IPS DF 6.9 (cell line): ENCODE measurements at regions not wholly inside any gene's neighbourhood (a gene's known extent, or its start where the extent isn't known, plus 50 kb on each side); places are given as distances from the start of the nearest gene placed in this dataset.

ENCODE experiments used
- DNase-seq: peaks from one replicate; pipeline ENCODE4 v3.0.0-alpha.2; 2013; ENCODE audit warnings: low read depth, low spot score
- H3K27ac ChIP-seq: one replicate; pipeline ENCODE4 v1.5.1; 2013; ENCODE audit warnings: low read length, control low read depth
- H3K27me3 ChIP-seq: 2 replicates; pipeline ENCODE4 v1.6.1; 2013; ENCODE audit warnings: mild to moderate bottlenecking, low read length; ENCODE audit not compliant: control insufficient read depth, insufficient read depth
- H3K36me3 ChIP-seq: 2 replicates; pipeline ENCODE4 v1.6.1; 2013; ENCODE audit warnings: low read length; ENCODE audit not compliant: control insufficient read depth, insufficient read depth
- H3K4me1 ChIP-seq: 2 replicates; pipeline ENCODE4 v1.6.1; 2013; ENCODE audit warnings: low read length; ENCODE audit not compliant: control insufficient read depth, insufficient read depth
- H3K4me3 ChIP-seq: 2 replicates; pipeline ENCODE4 v1.5.1; 2013; ENCODE audit warnings: mild to moderate bottlenecking, low read length
- H3K9me3 ChIP-seq: 2 replicates; pipeline ENCODE4 v1.6.1; 2013; ENCODE audit warnings: low read length, inconsistent platforms; ENCODE audit not compliant: control insufficient read depth, insufficient read depth
- WGBS: extraction: QIAGEN DNeasy Blood & Tissue Kit; methylation state at CpG from one replicate; pipeline ENCODE4 v1.1.7; 2013; ENCODE audit warnings: mixed read lengths, missing lambda C conversion rate; ENCODE audit not compliant: insufficient read length, insufficient coverage; 5-methylcytosine and 5-hydroxymethylcytosine counted together

DNA sequence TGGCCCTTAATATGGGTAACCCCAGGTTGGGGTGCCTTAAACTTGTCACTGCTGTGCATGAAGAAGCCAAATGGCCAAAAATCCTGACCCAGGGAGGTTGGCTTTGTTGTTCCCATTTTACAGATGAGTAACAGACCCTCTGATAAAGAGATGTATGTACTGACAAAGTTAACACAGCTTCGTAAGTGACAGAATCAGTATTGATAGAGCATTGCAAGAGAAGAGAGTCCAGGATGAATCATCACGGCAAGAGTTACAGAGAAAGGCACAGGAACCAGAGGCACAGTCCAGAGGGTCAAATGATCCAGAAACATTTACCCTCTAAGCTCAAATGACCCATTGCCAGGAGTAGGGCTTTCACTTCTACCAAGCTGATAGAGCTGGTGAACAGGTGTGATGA, 103.8 kb upstream of the SMC2 start:
- WGBS = no CpG with 5 or more reads among the region's 2 CpGs
- Histone ChIP-seq H3K4me1 (no peaks in the 10 kb centered on the region), H3K27ac (no peak overlapping the region), H3K4me3 (no peak overlapping the region), H3K27me3 (no peaks in the 10 kb centered on the region), H3K36me3 (no peaks in the 10 kb centered on the region), H3K9me3 (no peaks in the 10 kb centered on the region; the same call in none of the 2 replicates)
- no peak for DNase-seq

DNA sequence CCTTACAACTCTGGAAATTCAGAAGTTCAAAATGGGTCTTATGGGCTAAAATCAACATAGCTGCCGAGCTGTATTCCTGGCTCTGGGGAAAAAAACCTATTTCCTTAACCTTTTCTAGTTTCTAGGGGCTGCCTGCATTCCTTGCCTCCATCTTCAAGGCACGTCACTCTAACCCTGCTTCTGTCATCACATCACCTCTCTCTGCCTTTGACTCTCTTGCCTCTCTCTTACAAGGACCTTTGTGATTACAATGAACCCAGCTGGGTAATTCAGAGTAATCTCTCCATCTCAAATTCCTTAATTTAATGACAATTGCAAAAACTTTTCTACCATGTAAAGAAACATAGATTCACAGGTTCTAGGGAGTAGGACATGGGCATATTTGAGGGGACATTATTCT, 103.1 kb upstream of the SMC2 start:
- Histone ChIP-seq H3K36me3 (no peaks in the 10 kb centered on the region), H3K4me3 (no peak overlapping the region), H3K27ac (no peak overlapping the region), H3K9me3 (no peaks in the 10 kb centered on the region; the same call in none of the 2 replicates), H3K27me3 (no peaks in the 10 kb centered on the region), H3K4me1 (no peaks in the 10 kb centered on the region)
- no peak for DNase-seq
- no CpG with 5 or more reads among the region's 2 CpGs for WGBS

DNA sequence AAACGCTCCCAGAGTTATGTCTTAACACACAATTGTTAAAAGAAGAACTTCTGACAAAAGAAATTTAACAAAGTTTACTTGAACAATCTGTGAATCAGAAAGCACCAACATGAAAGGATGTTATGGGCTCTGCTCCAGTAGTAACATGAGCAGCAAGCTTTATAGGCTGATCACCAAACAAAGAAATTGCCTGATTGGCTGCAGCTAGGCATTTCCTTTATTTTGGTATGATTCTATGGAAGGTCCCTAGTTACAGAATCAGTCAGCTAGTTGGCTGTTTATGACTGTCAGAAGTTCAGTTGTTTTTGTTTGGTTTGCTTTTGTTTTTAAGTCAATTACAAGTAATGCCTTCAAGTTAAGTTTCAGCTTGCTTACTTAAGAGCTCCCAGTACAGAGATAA, 102.4 kb upstream of the SMC2 start:
- Histone ChIP-seq H3K27ac (no peak overlapping the region), H3K9me3 (no peaks in the 10 kb centered on the region; the same call in none of the 2 replicates), H3K4me3 (no peak overlapping the region), H3K27me3 (no peaks in the 10 kb centered on the region), H3K4me1 (no peaks in the 10 kb centered on the region), H3K36me3 (no peaks in the 10 kb centered on the region)
- no peak for DNase-seq
- no CpG with 5 or more reads among the region's 1 CpG for WGBS

DNA sequence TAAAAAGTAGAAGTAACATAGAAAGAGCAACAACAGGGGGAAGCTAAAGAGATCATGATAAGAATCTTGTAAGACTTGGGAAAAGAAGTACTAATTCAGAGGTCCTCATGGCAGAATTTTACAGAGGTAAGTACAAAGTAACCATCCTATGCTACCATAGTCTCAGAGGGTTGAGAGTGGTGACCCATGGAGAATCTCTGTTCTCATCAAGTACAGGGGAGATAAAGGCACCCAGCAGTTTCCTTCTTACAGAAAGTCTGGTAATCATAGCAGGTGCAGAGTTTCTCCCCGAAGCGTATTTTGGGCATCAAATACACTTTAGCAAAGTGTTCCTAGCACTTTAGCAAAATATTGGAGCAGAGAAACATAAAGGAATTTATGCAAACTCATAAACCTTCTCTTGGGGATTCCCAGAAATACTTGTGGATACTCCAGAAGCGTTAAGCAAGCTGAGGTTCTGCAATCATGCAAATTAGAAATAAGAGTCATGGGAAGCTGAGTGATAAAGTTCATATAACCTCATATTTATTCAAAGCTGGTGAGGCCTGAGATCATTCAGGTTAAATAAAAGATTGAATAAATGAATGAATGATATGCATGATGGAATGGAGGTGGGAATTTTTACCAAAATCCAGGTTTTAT, 101.0 kb upstream of the SMC2 start:
- H3K4me3 ChIP-seq = no peak overlapping the region
- H3K36me3 ChIP-seq = no peaks in the 10 kb centered on the region
- WGBS = no CpG with 5 or more reads among the region's 3 CpGs
- no peak for DNase-seq
- no peaks in the 10 kb centered on the region; the same call in none of the 2 replicates for H3K9me3 ChIP-seq
- H3K27ac ChIP-seq = no peak overlapping the region
- H3K27me3 ChIP-seq = no peaks in the 10 kb centered on the region
- no peaks in the 10 kb centered on the region for H3K4me1 ChIP-seq

DNA sequence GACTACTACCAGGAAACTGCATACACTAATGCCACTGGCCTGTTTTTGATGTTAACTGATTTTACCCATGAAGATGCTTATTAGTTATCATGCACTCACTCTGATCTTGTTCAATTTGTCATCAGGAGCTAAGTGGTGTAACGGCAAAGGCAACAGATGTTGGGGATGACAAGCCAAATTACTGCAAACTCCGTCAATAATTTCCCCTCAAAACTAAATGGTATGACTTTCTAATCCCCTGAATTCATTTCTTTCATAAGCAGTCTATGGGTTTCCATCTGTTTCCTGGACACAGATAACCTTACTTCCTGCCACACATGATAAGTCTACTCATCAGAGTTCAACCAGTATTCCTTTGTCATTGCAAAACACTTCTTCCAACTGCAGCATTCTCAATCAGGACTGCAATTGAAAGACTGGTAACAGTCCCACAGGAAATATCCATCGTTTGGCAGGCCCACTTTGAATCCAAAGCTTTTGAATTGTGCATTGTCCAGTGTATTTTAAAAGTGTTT, 96.2 kb upstream of the SMC2 start:
- no peaks in the 10 kb centered on the region for H3K36me3 ChIP-seq
- H3K27ac ChIP-seq = no peak overlapping the region
- H3K4me1 ChIP-seq = no peaks in the 10 kb centered on the region
- H3K9me3 ChIP-seq = peaks cover 1% of the 10 kb centered on the region; the same call in 1 of the 2 replicates
- DNase-seq = no peak
- no peak overlapping the region for H3K4me3 ChIP-seq
- WGBS = no CpG with 5 or more reads among the region's 3 CpGs
- no peaks in the 10 kb centered on the region for H3K27me3 ChIP-seq

DNA sequence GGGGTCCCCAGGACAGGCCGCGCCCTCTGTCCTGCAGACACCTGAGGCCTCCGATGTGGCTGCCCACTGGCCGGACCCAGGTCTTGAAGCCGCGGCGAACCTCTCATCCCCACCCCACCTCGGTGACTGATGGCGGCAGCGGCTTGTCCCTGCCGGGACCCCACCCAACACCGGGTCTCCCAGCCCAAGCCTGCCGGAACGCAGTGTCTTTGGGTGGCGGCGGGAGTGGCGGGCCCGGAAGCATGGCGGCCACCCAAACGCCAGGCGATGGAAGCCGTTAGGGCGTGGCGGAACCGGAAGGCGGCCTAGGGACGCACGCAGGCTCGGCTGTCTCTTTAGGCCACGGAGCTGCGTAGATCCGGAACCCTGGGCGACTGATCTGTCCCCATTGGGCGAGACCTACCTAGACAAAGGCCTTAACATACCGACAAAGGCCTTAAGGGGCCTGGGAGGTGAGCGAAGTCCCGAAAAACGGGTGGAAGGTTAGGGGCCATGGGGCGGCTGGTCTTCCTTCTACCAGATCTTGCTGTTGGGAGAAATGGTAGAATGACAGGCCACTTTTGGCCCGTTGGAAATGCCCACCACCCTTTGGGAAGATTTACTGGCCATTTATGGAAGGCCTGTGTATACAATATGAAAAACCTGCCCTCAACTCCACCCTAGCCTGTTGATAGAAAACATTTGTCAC, 94.6 kb upstream of the SMC2 start:
- Histone ChIP-seq H3K27ac (no peak overlapping the region), H3K9me3 (peaks cover 1% of the 10 kb centered on the region; the same call in 1 of the 2 replicates), H3K4me1 (no peaks in the 10 kb centered on the region), H3K4me3 (no peak overlapping the region), H3K27me3 (no peaks in the 10 kb centered on the region), H3K36me3 (no peaks in the 10 kb centered on the region)
- no CpG with 5 or more reads among the region's 40 CpGs for WGBS
- DNase-seq = no peak

DNA sequence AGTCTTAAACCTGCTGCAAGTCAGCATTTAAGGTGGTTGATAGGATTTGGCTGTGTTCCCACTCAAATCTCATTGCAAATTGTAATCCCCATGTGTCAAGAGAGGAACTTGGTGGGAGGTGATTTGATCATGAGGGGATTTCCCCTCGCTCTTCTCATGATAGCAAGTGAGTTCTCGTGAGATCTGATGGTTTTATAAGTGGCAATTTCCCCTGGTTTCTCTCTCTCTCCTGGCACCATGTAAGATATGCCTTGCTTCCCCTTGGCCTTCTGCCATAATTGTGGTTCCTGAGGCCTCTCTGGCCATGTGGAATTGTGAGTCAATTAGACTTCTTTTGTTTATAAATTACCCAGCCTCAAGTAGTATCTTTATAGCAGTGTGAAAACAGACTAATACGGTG, 84.3 kb upstream of the SMC2 start:
- DNase-seq = no peak
- Histone ChIP-seq H3K9me3 (peaks cover 7% of the 10 kb centered on the region), H3K4me3 (no peak overlapping the region), H3K27ac (no peak overlapping the region), H3K4me1 (no peaks in the 10 kb centered on the region), H3K36me3 (no peaks in the 10 kb centered on the region), H3K27me3 (no peaks in the 10 kb centered on the region)
- WGBS = no CpG with 5 or more reads among the region's 3 CpGs

DNA sequence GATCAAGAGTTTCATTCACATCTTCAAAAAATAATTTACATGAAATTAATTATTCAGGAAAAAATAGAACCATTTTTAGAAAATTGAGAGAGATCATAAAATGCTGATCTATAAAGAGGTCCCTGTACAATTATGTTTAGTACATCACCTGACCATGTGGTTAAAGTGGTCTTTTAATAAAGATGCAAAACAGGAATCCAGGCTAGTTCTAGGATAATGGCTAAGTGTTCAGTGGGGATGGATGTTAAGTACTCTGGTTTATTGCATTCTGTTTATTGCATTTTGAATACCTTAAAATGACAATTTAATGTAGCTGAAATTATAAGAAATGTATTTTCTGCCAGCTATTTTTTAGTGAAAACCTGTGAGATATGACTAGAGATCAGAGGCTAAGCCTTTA, 72.0 kb upstream of the SMC2 start:
- no peak for DNase-seq
- Histone ChIP-seq H3K27ac (no peak overlapping the region), H3K9me3 (peaks cover 1% of the 10 kb centered on the region; the same call in 1 of the 2 replicates), H3K4me1 (no peaks in the 10 kb centered on the region), H3K4me3 (no peak overlapping the region), H3K27me3 (no peaks in the 10 kb centered on the region), H3K36me3 (no peaks in the 10 kb centered on the region)

DNA sequence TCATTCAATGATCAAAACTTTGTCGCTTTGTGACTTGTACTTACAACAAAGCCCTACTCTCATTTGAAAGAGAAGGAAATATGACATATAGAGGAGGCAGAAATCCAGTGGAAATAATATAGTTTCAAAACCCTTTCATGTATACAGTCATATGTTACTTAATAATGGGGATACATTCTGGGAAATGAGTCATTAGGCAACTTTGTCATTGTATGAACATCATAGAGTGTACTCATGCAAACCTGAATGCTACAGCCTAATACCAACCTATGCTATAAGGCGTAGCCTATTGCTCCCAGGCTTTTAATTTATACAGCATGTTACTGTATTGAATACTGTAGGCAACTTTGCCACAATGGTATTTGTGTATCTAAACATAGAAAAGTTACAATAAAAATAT, 69.0 kb upstream of the SMC2 start:
- no peak overlapping the region for H3K27ac ChIP-seq
- peaks cover 1% of the 10 kb centered on the region; the same call in 1 of the 2 replicates for H3K9me3 ChIP-seq
- no peaks in the 10 kb centered on the region for H3K27me3 ChIP-seq
- no peak overlapping the region for H3K4me3 ChIP-seq
- H3K4me1 ChIP-seq = no peaks in the 10 kb centered on the region
- no peaks in the 10 kb centered on the region for H3K36me3 ChIP-seq
- DNase-seq = no peak
- WGBS = no CpG with 5 or more reads among the region's 2 CpGs

DNA sequence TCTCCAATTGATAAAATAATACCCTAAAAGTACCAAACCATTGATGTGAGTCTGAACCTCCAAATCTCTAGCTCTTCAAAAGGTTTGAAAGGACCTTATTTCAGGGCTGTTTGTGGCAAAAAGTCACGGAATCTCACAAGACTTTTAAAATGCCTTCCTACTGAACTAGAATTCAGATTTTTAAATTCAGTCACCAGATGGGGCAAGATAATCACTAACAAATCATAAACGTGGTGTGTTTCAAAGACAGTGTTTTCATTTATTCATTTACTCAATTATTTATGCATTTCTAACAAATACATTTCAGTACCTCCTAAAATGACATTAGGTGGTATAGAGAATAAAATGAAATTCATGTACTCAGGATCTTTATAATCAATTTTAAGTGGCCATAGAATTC, 68.2 kb upstream of the SMC2 start:
- H3K9me3 ChIP-seq = peaks cover 1% of the 10 kb centered on the region; the same call in 1 of the 2 replicates
- no peaks in the 10 kb centered on the region for H3K4me1 ChIP-seq
- H3K36me3 ChIP-seq = no peaks in the 10 kb centered on the region
- H3K27ac ChIP-seq = no peak overlapping the region
- H3K4me3 ChIP-seq = no peak overlapping the region
- WGBS = no CpG with 5 or more reads among the region's 2 CpGs
- no peak for DNase-seq
- H3K27me3 ChIP-seq = no peaks in the 10 kb centered on the region
